Activated naive CD4-positive, alpha-beta T cell treated with anti-CD3 and anti-CD28 coated beads for 36 hours (primary cell): ENCODE measurements at regions not wholly inside any gene's neighbourhood (a gene's known extent, or its start where the extent isn't known, plus 50 kb on each side); places are given as distances from the start of the nearest gene placed in this dataset.
A peak's percentile ranks its signal among the peaks of the same experiment; 100 is the strongest.
"Not testable (repeated sequence)": the region's sequence is repeated elsewhere in the genome, so short reads cannot be mapped to it uniquely, and the experiment has no call there.

Experiments
- CTCF ChIA-PET: fragments of 350-600 bp; sonication (Branson Sonifier 250); formaldehyde crosslinking; loops from one replicate; lab custom pipeline; 2021; ENCODE audit warnings: antibody characterized with exemption; lab: Charles Lee
- DNase-seq: peaks from one replicate; pipeline ENCODE4 v3.0.0-alpha.2; 2020
- H3K27ac Mint-ChIP-seq: one replicate; pipeline ENCODE4 v1.8.0; 2021; ENCODE audit warnings: mild to moderate bottlenecking, mixed read lengths
- H3K27me3 Mint-ChIP-seq: one replicate; pipeline ENCODE4 v1.8.0; 2021; ENCODE audit warnings: low read depth, mixed read lengths
- H3K36me3 Mint-ChIP-seq: one replicate; pipeline ENCODE4 v1.8.0; 2021; ENCODE audit warnings: low read depth, mixed read lengths
- H3K4me1 Mint-ChIP-seq: one replicate; pipeline ENCODE4 v1.8.0; 2021; ENCODE audit warnings: low read depth, mixed read lengths
- H3K4me3 Mint-ChIP-seq: one replicate; pipeline ENCODE4 v1.8.0; 2021; ENCODE audit warnings: mild to moderate bottlenecking, moderate library complexity, mixed read lengths
- H3K9me3 Mint-ChIP-seq: one replicate; pipeline ENCODE4 v1.8.0; 2021; ENCODE audit warnings: mixed read lengths
- intact Hi-C: fragments of 100-400 bp; cut with micrococcal nuclease; formaldehyde crosslinking; loops from one replicate; pipeline ENCODE4 v1.15.1; 2023

- no peaks in the 10 kb centered on the region for H3K36me3 Mint-ChIP-seq
- peak overlapping the region; percentile 83 for H3K27ac Mint-ChIP-seq
- H3K27me3 Mint-ChIP-seq = no peaks in the 10 kb centered on the region
- no peak overlapping the region for H3K4me3 Mint-ChIP-seq
- H3K9me3 Mint-ChIP-seq = no peaks in the 10 kb centered on the region
- DNase-seq = no peak
- intact Hi-C loops = no loop called here
- CTCF ChIA-PET = interaction anchor here (2.0 kb wide), 1 partner anchor 13 kb away, joined by 11 read pairs; no protein-coding TSS in a partner anchor
- H3K4me1 Mint-ChIP-seq = peaks cover 61% of the 10 kb centered on the region
Observed at GRCh38 chr14:106222311-106222710, 695.9 kb downstream of the TMEM121 start.

- Mint-ChIP-seq H3K9me3 (no peaks in the 10 kb centered on the region), H3K4me3 (no peak overlapping the region), H3K4me1 (peaks cover 64% of the 10 kb centered on the region), H3K27ac (peak overlapping the region; percentile 83), H3K27me3 (no peaks in the 10 kb centered on the region), H3K36me3 (no peaks in the 10 kb centered on the region)
- intact Hi-C loops = no loop called here
- CTCF ChIA-PET = interaction anchor here (1.2 to 2.0 kb wide), 6 partner anchors 11 to 48 kb away, joined by 3 to 11 read pairs (median 6); no protein-coding TSS in a partner anchor
- no peak for DNase-seq
Observed at GRCh38 chr14:106222731-106223130, 696.3 kb downstream of the TMEM121 start.

- Mint-ChIP-seq H3K4me1 (peaks cover 71% of the 10 kb centered on the region), H3K27me3 (no peaks in the 10 kb centered on the region), H3K9me3 (no peaks in the 10 kb centered on the region), H3K4me3 (no peak overlapping the region), H3K36me3 (no peaks in the 10 kb centered on the region), H3K27ac (peak overlapping the region; percentile 58)
- intact Hi-C loops = loop anchor here (2.0 to 5.0 kb wide), 4 partner anchors 35 to 281 kb away; no protein-coding TSS in a partner anchor
- DNase-seq = no peak
- CTCF ChIA-PET = interaction anchor here (0.8 to 4.1 kb wide), 13 partner anchors 8 to 188 kb away, joined by 3 to 36 read pairs (median 4); no protein-coding TSS in a partner anchor
Observed at GRCh38 chr14:106227793-106228192, 701.4 kb downstream of the TMEM121 start.

- peak; percentile 78 for DNase-seq
- Mint-ChIP-seq H3K27ac (peak overlapping the region; percentile 91), H3K36me3 (no peaks in the 10 kb centered on the region), H3K27me3 (no peaks in the 10 kb centered on the region), H3K4me3 (peak overlapping the region; percentile 73), H3K4me1 (peaks cover 68% of the 10 kb centered on the region), H3K9me3 (no peaks in the 10 kb centered on the region)
- intact Hi-C loops = loop anchor here (2.0 to 5.0 kb wide), 3 partner anchors 36 to 144 kb away; no protein-coding TSS in a partner anchor
- CTCF ChIA-PET = interaction anchor here (0.6 to 4.1 kb wide), 16 partner anchors 9 to 208 kb away, joined by 3 to 36 read pairs (median 6); no protein-coding TSS in a partner anchor
Observed at GRCh38 chr14:106228541-106229158, 702.3 kb downstream of the TMEM121 start.

GRCh38 chr14:106230071-106230470 lies 703.7 kb downstream of the TMEM121 start:
- H3K9me3 Mint-ChIP-seq = no peaks in the 10 kb centered on the region
- intact Hi-C loops = no loop called here
- peaks cover 64% of the 10 kb centered on the region for H3K4me1 Mint-ChIP-seq
- no peaks in the 10 kb centered on the region for H3K36me3 Mint-ChIP-seq
- peak overlapping the region; percentile 64 for H3K4me3 Mint-ChIP-seq
- DNase-seq = no peak
- no peaks in the 10 kb centered on the region for H3K27me3 Mint-ChIP-seq
- H3K27ac Mint-ChIP-seq = peak overlapping the region; percentile 74
- CTCF ChIA-PET = interaction anchor here (0.8 to 4.1 kb wide), 10 partner anchors 11 to 187 kb away, joined by 3 to 36 read pairs (median 10); no protein-coding TSS in a partner anchor

DNA sequence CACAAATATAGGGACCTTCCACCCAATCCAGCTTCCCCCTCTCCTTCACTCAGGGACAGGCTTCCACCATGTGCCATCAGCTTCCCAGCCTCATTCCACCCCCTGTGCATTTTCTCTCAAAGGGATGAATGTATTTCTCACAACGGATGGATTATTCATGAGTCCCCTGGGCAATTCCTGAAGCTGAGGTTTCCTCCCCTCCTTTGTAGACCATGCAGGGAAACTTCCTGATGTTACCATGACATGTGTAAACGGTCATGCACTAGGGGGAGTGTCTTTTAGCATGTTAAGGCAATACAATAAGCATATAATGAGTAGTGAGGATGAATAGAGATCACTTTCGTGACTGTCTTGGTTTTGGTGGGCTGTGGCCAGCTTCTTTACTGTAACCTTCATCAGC lies 706.8 kb downstream of the TMEM121 start:
- H3K27ac Mint-ChIP-seq, intact Hi-C loops, H3K27me3 Mint-ChIP-seq, H3K4me3 Mint-ChIP-seq, H3K36me3 Mint-ChIP-seq, H3K9me3 Mint-ChIP-seq: not testable (repeated sequence)
- peaks cover 40% of the 10 kb centered on the region for H3K4me1 Mint-ChIP-seq
- CTCF ChIA-PET = interaction anchor here (1.1 to 3.0 kb wide), 8 partner anchors 8 to 81 kb away, joined by 3 to 13 read pairs (median 5); no protein-coding TSS in a partner anchor
- peak; percentile 24 for DNase-seq

- H3K4me3 Mint-ChIP-seq, H3K27me3 Mint-ChIP-seq, H3K9me3 Mint-ChIP-seq, H3K36me3 Mint-ChIP-seq: not testable (repeated sequence)
- H3K4me1 Mint-ChIP-seq = peaks cover 32% of the 10 kb centered on the region
- DNase-seq = peak; percentile 75
- CTCF ChIA-PET = interaction anchor here (0.8 to 3.0 kb wide), 16 partner anchors 9 to 118 kb away, joined by 3 to 20 read pairs (median 4); no protein-coding TSS in a partner anchor
- peak overlapping the region; percentile 80 for H3K27ac Mint-ChIP-seq
- intact Hi-C loops = loop anchor here (1.0 kb wide), 2 partner anchors 25 to 34 kb away; no protein-coding TSS in a partner anchor
Observed at GRCh38 chr14:106234525-106235254, 708.3 kb downstream of the TMEM121 start.

GRCh38 chr14:106235356-106236159 lies 709.2 kb downstream of the TMEM121 start:
- H3K27me3 Mint-ChIP-seq = no peaks in the 10 kb centered on the region
- H3K4me3 Mint-ChIP-seq = no peak overlapping the region
- no peaks in the 10 kb centered on the region for H3K36me3 Mint-ChIP-seq
- H3K9me3 Mint-ChIP-seq = no peaks in the 10 kb centered on the region
- no peak for DNase-seq
- peaks cover 26% of the 10 kb centered on the region for H3K4me1 Mint-ChIP-seq
- CTCF ChIA-PET = interaction anchor here (0.8 to 2.8 kb wide), 9 partner anchors 10 to 182 kb away, joined by 3 to 20 read pairs (median 4); no protein-coding TSS in a partner anchor
- peak overlapping the region; percentile 22 for H3K27ac Mint-ChIP-seq
- intact Hi-C loops = no loop called here

DNA sequence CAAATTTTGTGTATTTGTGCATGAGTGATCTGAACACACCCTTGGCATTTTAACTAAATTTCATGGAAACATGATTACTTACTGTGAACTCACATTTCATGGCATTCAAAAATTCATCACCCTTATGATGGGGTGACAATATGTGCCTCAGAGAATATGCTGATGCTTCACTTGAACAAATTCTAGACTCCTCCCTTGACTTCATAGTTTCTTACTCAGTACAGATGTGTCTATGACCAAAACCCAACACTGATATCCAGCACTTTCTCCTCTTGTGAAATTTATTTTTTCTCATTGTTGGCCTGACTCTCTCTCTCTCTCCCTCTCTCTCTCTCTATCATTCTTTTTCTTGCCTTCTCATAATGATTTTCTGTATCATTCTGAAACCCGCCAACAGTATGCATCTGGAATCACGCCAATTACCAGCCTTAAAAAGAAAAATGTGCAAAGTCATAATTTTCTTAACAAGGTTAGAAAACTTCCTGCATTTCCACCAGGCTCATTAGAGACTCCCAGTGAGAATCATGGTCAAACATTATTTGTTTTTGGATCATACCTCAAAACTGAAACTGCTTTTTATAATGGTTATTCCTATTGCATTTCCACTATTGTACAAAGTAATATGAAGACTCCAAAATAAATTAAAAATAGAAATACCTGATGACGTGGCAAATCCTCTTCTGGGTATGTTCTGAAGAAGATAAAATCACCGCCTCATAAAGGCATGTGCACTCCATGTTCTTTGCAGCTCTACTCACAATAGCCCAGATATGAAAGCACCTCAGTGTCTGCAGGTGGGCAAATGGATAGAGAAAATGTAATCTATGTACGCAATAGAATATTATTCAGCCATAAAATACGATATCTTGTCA lies 722.2 kb downstream of the TMEM121 start:
- no peaks in the 10 kb centered on the region for H3K9me3 Mint-ChIP-seq
- H3K4me1 Mint-ChIP-seq = peaks cover 9% of the 10 kb centered on the region
- intact Hi-C loops = no loop called here
- CTCF ChIA-PET = interaction anchor here (0.7 to 2.0 kb wide), 3 partner anchors 10 to 39 kb away, joined by 3 to 15 read pairs (median 3); no protein-coding TSS in a partner anchor
- H3K27me3 Mint-ChIP-seq = peaks cover 3% of the 10 kb centered on the region
- no peaks in the 10 kb centered on the region for H3K36me3 Mint-ChIP-seq
- H3K4me3 Mint-ChIP-seq = no peak overlapping the region
- DNase-seq = no peak
- no peak overlapping the region for H3K27ac Mint-ChIP-seq

GRCh38 chr14:106253995-106254394 lies 727.6 kb downstream of the TMEM121 start:
- H3K27me3 Mint-ChIP-seq, H3K36me3 Mint-ChIP-seq, H3K27ac Mint-ChIP-seq, H3K4me3 Mint-ChIP-seq, DNase-seq, H3K4me1 Mint-ChIP-seq, intact Hi-C loops, H3K9me3 Mint-ChIP-seq: not testable (repeated sequence)
- CTCF ChIA-PET = interaction anchor here (1.1 kb wide), 1 partner anchor 9 kb away, joined by 3 read pairs; no protein-coding TSS in a partner anchor

GRCh38 chr14:106257569-106257994 lies 731.2 kb downstream of the TMEM121 start:
- DNase-seq = peak; percentile 87
- not testable (repeated sequence) for H3K27me3 Mint-ChIP-seq, H3K4me1 Mint-ChIP-seq, H3K9me3 Mint-ChIP-seq, H3K36me3 Mint-ChIP-seq, H3K4me3 Mint-ChIP-seq, H3K27ac Mint-ChIP-seq
- intact Hi-C loops = loop anchor here (1.0 kb wide), 1 partner anchor 48 kb away; no protein-coding TSS in a partner anchor
- CTCF ChIA-PET = interaction anchor here (0.8 to 3.8 kb wide), 31 partner anchors 10 to 164 kb away, joined by 3 to 42 read pairs (median 5); no protein-coding TSS in a partner anchor
